ENCODE measurements at regions not wholly inside any gene's neighbourhood (a gene's known extent, or its start where the extent isn't known, plus 50 kb on each side); places are given as distances from the start of the nearest gene placed in this dataset.

DNA sequence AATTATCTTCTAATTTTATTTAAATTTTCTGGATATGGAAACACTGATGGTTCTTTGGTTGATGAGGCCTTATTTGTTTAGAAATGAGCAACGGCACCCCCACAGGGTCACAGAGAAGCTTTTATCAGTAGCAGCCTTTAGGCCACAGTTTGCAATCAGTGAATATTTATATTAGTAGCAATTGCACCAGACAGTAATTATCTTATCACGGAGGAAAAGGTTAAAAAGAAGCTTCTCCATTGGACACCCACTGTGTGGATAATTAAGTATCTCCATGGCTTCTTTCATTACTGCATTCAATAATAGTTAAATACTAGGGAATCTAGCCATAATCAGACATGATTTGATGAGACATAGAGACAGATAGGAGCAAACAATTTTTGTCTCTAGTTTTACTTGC lies 2099.2 kb upstream of the PCDH20 start:
- no peak for TF ChIP-seq CTCF (conservative IDR thresholded peaks at IDR 0.05; ENCODE audit: low read depth, low read length)
- no peak for TF ChIP-seq USF2 (IDR thresholded peaks at IDR 0.05; ENCODE audit: low read depth, low read length)
- TF ChIP-seq RAD21 (IDR thresholded peaks at IDR 0.05; ENCODE audit: low read length): no peak
